ENCODE measurements at regions not wholly inside any gene's neighbourhood (a gene's known extent, or its start where the extent isn't known, plus 50 kb on each side); places are given as distances from the start of the nearest gene placed in this dataset.

GRCh38 chr3:115217678-115218451 lies 70.8 kb upstream of the ZBTB20 start:
- no peaks in the 10 kb centered on the region for H3K36me3 ChIP-seq
- no peak overlapping the region for H3K4me3 ChIP-seq
- peak in 1 of 2 donors; percentile 52 for ATAC-seq
- no peaks in the 10 kb centered on the region for H3K27me3 ChIP-seq (ENCODE audit: low read depth)
- no peak overlapping the region for H3K27ac ChIP-seq
- no peak for DNase-seq
- peaks cover 4% of the 10 kb centered on the region for H3K4me1 ChIP-seq
- peak; percentile 52 for TF ChIP-seq CTCF (IDR thresholded peaks at IDR 0.05)
- intact Hi-C loops (cut with DNase I), result loop anchor here (10.0 kb wide), 1 partner anchor 477 kb away; no protein-coding TSS in a partner anchor
- H3K9me3 ChIP-seq, result no peaks in the 10 kb centered on the region

- TF ChIP-seq CTCF (IDR thresholded peaks at IDR 0.05), result no peak
- no peaks in the 10 kb centered on the region for H3K9me3 ChIP-seq
- intact Hi-C loops (cut with DNase I), result loop anchor here (10.0 kb wide), 1 partner anchor 476 kb away; no protein-coding TSS in a partner anchor
- H3K27me3 ChIP-seq (ENCODE audit: low read depth), result no peaks in the 10 kb centered on the region
- H3K36me3 ChIP-seq, result no peaks in the 10 kb centered on the region
- H3K27ac ChIP-seq, result no peak overlapping the region
- no peak for DNase-seq
- H3K4me3 ChIP-seq, result no peak overlapping the region
- peaks cover 4% of the 10 kb centered on the region for H3K4me1 ChIP-seq
- no peak for ATAC-seq
These were observed 71.8 kb upstream of the ZBTB20 start for GRCh38 chr3:115218859-115219258.

- intact Hi-C loops (cut with DNase I), result no loop called here
- Histone ChIP-seq H3K9me3 (no peaks in the 10 kb centered on the region), H3K4me3 (no peak overlapping the region), H3K4me1 (no peaks in the 10 kb centered on the region), H3K27ac (no peak overlapping the region), H3K27me3 (ENCODE audit: low read depth) (no peaks in the 10 kb centered on the region), H3K36me3 (no peaks in the 10 kb centered on the region)
- TF ChIP-seq CTCF (IDR thresholded peaks at IDR 0.05), result no peak
- no peak for DNase-seq
- ATAC-seq, result no peak
These were observed 77.6 kb upstream of the ZBTB20 start for GRCh38 chr3:115224687-115225086.

- Histone ChIP-seq H3K27ac (no peak overlapping the region), H3K27me3 (ENCODE audit: low read depth) (no peaks in the 10 kb centered on the region), H3K4me1 (no peaks in the 10 kb centered on the region), H3K36me3 (no peaks in the 10 kb centered on the region), H3K4me3 (no peak overlapping the region), H3K9me3 (no peaks in the 10 kb centered on the region)
- ATAC-seq, result no peak
- no peak for TF ChIP-seq CTCF (IDR thresholded peaks at IDR 0.05)
- no peak for DNase-seq
- intact Hi-C loops (cut with DNase I), result no loop called here
These were observed 79.9 kb upstream of the ZBTB20 start for GRCh38 chr3:115226844-115227445.

- no peaks in the 10 kb centered on the region for H3K9me3 ChIP-seq
- no peaks in the 10 kb centered on the region for H3K36me3 ChIP-seq
- intact Hi-C loops (cut with DNase I), result no loop called here
- DNase-seq (no peak), ATAC-seq (no peak)
- H3K27ac ChIP-seq, result no peak overlapping the region
- no peaks in the 10 kb centered on the region for H3K27me3 ChIP-seq (ENCODE audit: low read depth)
- TF ChIP-seq CTCF (IDR thresholded peaks at IDR 0.05), result no peak
- no peak overlapping the region for H3K4me3 ChIP-seq
- H3K4me1 ChIP-seq, result no peaks in the 10 kb centered on the region
These were observed 80.4 kb upstream of the ZBTB20 start for GRCh38 chr3:115227461-115227860.

Data from lower lobe of right lung (tissue), 2 donors.